Loucy (cell line): ENCODE measurements at regions not wholly inside any gene's neighbourhood (a gene's known extent, or its start where the extent isn't known, plus 50 kb on each side); places are given as distances from the start of the nearest gene placed in this dataset.

ENCODE experiments used
- CTCF ChIP-seq: fragments of 200-600 bp; sonication (generic); conservative IDR thresholded peaks from 2 replicates; pipeline ENCODE4 v1.5.1; 2014; ENCODE audit warnings: mild to moderate bottlenecking, antibody characterized with exemption, low read length
- EZH2phosphoT487 ChIP-seq: fragments of 200-600 bp; IDR thresholded peaks from 2 replicates; pipeline ENCODE4 v1.6.1; 2018; ENCODE audit warnings: antibody characterized with exemption, mild to moderate bottlenecking, moderate library complexity, borderline replicate concordance

DNA sequence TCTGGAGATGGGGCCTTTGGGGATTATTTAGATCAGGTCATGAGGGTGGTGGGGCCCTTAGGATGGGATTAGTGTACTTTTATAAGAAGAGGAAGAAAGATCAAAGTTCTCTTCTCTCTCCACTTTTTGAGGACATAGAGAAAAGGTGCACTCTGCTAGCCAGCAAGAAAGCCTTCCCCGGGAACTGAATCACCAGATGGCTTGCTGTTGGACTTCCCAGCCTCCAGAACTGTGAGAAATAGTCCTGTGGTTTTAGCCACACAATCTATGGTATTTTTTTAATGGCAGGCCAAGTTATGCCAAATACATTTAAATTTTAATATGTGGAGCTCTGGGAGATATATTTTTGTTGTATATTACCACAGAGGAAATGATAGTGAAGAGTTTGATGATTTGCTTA lies 385.8 kb downstream of the KLF12 start:
- TF ChIP-seq CTCF, result no peak
- no peak for TF ChIP-seq EZH2phosphoT487
